Endothelial cell of umbilical vein (primary cell): ENCODE measurements at regions not wholly inside any gene's neighbourhood (a gene's known extent, or its start where the extent isn't known, plus 50 kb on each side); places are given as distances from the start of the nearest gene placed in this dataset.

Source experiments
- BruUV-seq: library from RNA; stranded (reverse); fragments of 400-500 nt; replicated peaks from 2 replicates; lab custom pipeline; 2021; lab: Mats Ljungman, UMichigan
- CTCF ChIA-PET: fragments of 300-600, 350-600 bp; sonication (Branson Sonifier 250); formaldehyde crosslinking; loops from one replicate; lab custom pipeline; 2021; ENCODE audit warnings: antibody characterized with exemption, inconsistent platforms; lab: Charles Lee
- POLR2A ChIA-PET: fragments of 300-600, 350-600 bp; sonication (Branson Sonifier 250); formaldehyde crosslinking; loops from one replicate; lab custom pipeline; 2021; ENCODE audit warnings: antibody characterized with exemption, inconsistent platforms; lab: Charles Lee
- DNase-seq: peaks from one replicate; pipeline ENCODE4 v3.0.0-alpha.2; 2011; ENCODE audit warnings: low read depth, low spot score
- FAIRE-seq: peaks from 2 replicates; lab custom pipeline; 2011; peaks lifted over from hg19 to GRCh38; lab: Jason Lieb, UNC
- H2AFZ ChIP-seq: 2 replicates; pipeline ENCODE4 v1.6.0; 2012; ENCODE audit warnings: low read depth, low read length, control low read depth, inconsistent platforms
- H3K27ac ChIP-seq: 2 replicates; pipeline ENCODE4 v1.5.1; 2011; ENCODE audit warnings: low read depth, mild to moderate bottlenecking, control low read depth, low read length, moderate library complexity; ENCODE audit not compliant: insufficient read depth
- H3K27me3 ChIP-seq, 2 experiments: 2 replicates each; pipeline versions ENCODE4 v1.6.0 to v1.6.1; 2011; ENCODE audit warnings: low read length in 2 of 2, mixed read lengths in 1 of 2; ENCODE audit not compliant: control insufficient read depth in 2 of 2, insufficient read depth in 2 of 2
- H3K36me3 ChIP-seq, 2 experiments: 2 replicates in 1 of 2; 3 replicates in 1 of 2; pipeline ENCODE4 v1.5.1; 2011; ENCODE audit warnings: low read length in 2 of 2, mild to moderate bottlenecking in 1 of 2, moderate library complexity in 1 of 2; ENCODE audit not compliant: control insufficient read depth in 2 of 2, insufficient read depth in 2 of 2; ENCODE audit errors: extremely low read depth in 1 of 2
- H3K4me1 ChIP-seq: 3 replicates; pipeline ENCODE4 v1.5.1; 2011; ENCODE audit warnings: mild to moderate bottlenecking, low read length; ENCODE audit not compliant: control insufficient read depth, insufficient read depth; ENCODE audit errors: extremely low read depth
- H3K4me2 ChIP-seq: 2 replicates; pipeline ENCODE4 v1.6.1; 2011; ENCODE audit warnings: low read length, control low read depth, mixed read lengths; ENCODE audit not compliant: insufficient read depth
- H3K4me3 ChIP-seq, 3 experiments: fragments of 200-600 bp in 1 of 3; sonication (generic), shearing (Covaris generic) in 1 of 3; replicated peaks in 1 of 3; 2 replicates each; pipeline ENCODE4 v1.5.1; 2011 to 2016; ENCODE audit warnings: control low read depth in 3 of 3, low read length in 3 of 3, mild to moderate bottlenecking in 2 of 3, inconsistent platforms in 1 of 3, low read depth in 1 of 3, moderate library complexity in 1 of 3; ENCODE audit not compliant: insufficient read depth in 1 of 3
- H3K79me2 ChIP-seq: 2 replicates; pipeline ENCODE4 v1.6.0; 2012; ENCODE audit warnings: low read length, inconsistent platforms; ENCODE audit not compliant: control insufficient read depth, insufficient read depth
- H3K9ac ChIP-seq: replicated peaks from 2 replicates; pipeline ENCODE3; 2011; ENCODE audit warnings: low read length, control low read depth; ENCODE audit not compliant: insufficient read depth; ENCODE audit errors: extremely low read depth
- H3K9me1 ChIP-seq: replicated peaks from 3 replicates; pipeline ENCODE4 v1.6.0; 2011; ENCODE audit warnings: mild to moderate bottlenecking, low read length; ENCODE audit not compliant: control insufficient read depth, insufficient read depth; ENCODE audit errors: extremely low read depth
- H3K9me3 ChIP-seq: replicated peaks from 2 replicates; pipeline ENCODE4 v1.5.1; 2012; ENCODE audit warnings: low read length, inconsistent platforms; ENCODE audit not compliant: control insufficient read depth, insufficient read depth
- H4K20me1 ChIP-seq: replicated peaks from 2 replicates; pipeline ENCODE3; 2011; ENCODE audit warnings: mild to moderate bottlenecking, low read length; ENCODE audit not compliant: control insufficient read depth, insufficient read depth; ENCODE audit errors: extremely low read depth
- EZH2 ChIP-seq: IDR thresholded peaks from 2 replicates; pipeline ENCODE4 v1.6.1; 2012; ENCODE audit warnings: borderline replicate concordance, low read depth, mild to moderate bottlenecking, moderate library complexity, low read length, inconsistent platforms; ENCODE audit not compliant: severe bottlenecking
- FOS ChIP-seq: IDR thresholded peaks from 2 replicates; pipeline ENCODE4 v1.6.1; 2011; ENCODE audit warnings: mild to moderate bottlenecking, low read length, moderate library complexity, borderline replicate concordance; ENCODE audit not compliant: insufficient read depth
- GATA2 ChIP-seq: IDR thresholded peaks from 2 replicates; pipeline ENCODE4 v1.7.0; 2011; ENCODE audit warnings: low read depth, mild to moderate bottlenecking, moderate library complexity, mixed read lengths, low read length; ENCODE audit not compliant: insufficient read length, insufficient read depth
- JUN ChIP-seq: IDR thresholded peaks from 2 replicates; pipeline ENCODE4 v1.6.1; 2011; ENCODE audit warnings: borderline replicate concordance, low read depth; ENCODE audit not compliant: insufficient read length, insufficient read depth
- MAX ChIP-seq: IDR thresholded peaks from 2 replicates; pipeline ENCODE4 v1.6.1; 2011; ENCODE audit not compliant: insufficient read depth, insufficient read length
- MYC ChIP-seq: IDR thresholded peaks from one replicate; pipeline ENCODE4 v1.6.1; 2011; ENCODE audit warnings: mild to moderate bottlenecking, low read depth, low read length
- POLR2A ChIP-seq: IDR thresholded peaks from 2 replicates; pipeline ENCODE4 v1.6.1; 2012; ENCODE audit warnings: low read depth, mild to moderate bottlenecking, control low read depth, low read length
- POLR2AphosphoS5 ChIP-seq: IDR thresholded peaks from 2 replicates; pipeline ENCODE4 v1.6.1; 2012; ENCODE audit warnings: low read depth, mild to moderate bottlenecking, control low read depth, low read length, moderate library complexity; ENCODE audit not compliant: insufficient read depth
- dilution Hi-C: fragments of 300-500 bp; cut with MboI; formaldehyde crosslinking; loops from one replicate; pipeline ENCODE4 v1.15.0; 2019; ENCODE audit warnings: low sequenced_read_pairs; ENCODE audit not compliant: extremely low pct_ligation_motif_present
- intact Hi-C: fragments of 100-400 bp; cut with micrococcal nuclease; formaldehyde crosslinking; loops from one replicate; pipeline ENCODE4 v1.10.0; 2022
- TF ChIP-seq, protein P1 (sequence below), 2 donors: IDR thresholded peaks; 1 replicate in 1 of 2; 2 replicates in 1 of 2; pipeline ENCODE4 v1.5.1; 2011; ENCODE audit warnings: low read length in 2 of 2, mild to moderate bottlenecking in 2 of 2, moderate library complexity in 2 of 2, control low read depth in 1 of 2, inconsistent platforms in 1 of 2, low read depth in 1 of 2; ENCODE audit not compliant: insufficient read depth in 1 of 2; ENCODE audit errors: extremely low read depth in 1 of 2

DNA sequence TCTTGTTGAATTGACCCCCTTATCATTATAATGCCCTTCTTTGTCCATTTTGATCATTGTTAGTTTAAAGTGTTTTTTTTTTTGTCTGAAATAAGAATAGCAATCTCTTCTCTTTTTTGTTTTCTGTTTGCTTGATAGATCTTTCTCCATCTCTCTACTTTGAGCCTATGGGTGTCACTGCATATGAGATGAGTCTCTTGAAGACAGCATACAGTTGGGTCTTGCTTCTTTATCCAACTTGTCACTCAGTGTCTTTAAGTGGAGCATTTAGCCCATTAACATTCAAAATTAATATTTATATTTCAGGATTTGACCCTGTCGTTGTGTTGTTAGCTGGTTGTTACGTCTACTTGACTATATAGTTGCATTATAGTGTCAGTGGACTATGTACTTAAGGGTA is 135.4 kb downstream of the HMHB1 start:
- dilution Hi-C loops = no loop called here
- H3K36me3 ChIP-seq = no peaks in the 10 kb centered on the region
- H2AFZ ChIP-seq = no peak overlapping the region
- H3K4me3 ChIP-seq = no peak overlapping the region
- ChIA-PET POLR2A (no interaction called here), CTCF (no interaction called here)
- no peak for DNase-seq
- no peak overlapping the region for H3K4me2 ChIP-seq
- H3K79me2 ChIP-seq = no peaks in the 10 kb centered on the region
- no peaks in the 10 kb centered on the region for H3K4me1 ChIP-seq
- no peak overlapping the region for H3K9ac ChIP-seq
- no peak for FAIRE-seq
- BruUV-seq = no TSS peak
- intact Hi-C loops = no loop called here
- H3K27ac ChIP-seq = no peak overlapping the region
- H4K20me1 ChIP-seq = no peaks in the 10 kb centered on the region
- H3K27me3 ChIP-seq = no peaks in the 10 kb centered on the region
- no peaks in the 10 kb centered on the region for H3K9me3 ChIP-seq
- TF ChIP-seq FOS = no peak
- TF ChIP-seq, protein P1, sequence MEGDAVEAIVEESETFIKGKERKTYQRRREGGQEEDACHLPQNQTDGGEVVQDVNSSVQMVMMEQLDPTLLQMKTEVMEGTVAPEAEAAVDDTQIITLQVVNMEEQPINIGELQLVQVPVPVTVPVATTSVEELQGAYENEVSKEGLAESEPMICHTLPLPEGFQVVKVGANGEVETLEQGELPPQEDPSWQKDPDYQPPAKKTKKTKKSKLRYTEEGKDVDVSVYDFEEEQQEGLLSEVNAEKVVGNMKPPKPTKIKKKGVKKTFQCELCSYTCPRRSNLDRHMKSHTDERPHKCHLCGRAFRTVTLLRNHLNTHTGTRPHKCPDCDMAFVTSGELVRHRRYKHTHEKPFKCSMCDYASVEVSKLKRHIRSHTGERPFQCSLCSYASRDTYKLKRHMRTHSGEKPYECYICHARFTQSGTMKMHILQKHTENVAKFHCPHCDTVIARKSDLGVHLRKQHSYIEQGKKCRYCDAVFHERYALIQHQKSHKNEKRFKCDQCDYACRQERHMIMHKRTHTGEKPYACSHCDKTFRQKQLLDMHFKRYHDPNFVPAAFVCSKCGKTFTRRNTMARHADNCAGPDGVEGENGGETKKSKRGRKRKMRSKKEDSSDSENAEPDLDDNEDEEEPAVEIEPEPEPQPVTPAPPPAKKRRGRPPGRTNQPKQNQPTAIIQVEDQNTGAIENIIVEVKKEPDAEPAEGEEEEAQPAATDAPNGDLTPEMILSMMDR (IDR thresholded peaks at IDR 0.05; ENCODE audit: extremely low read depth in 1 of 2, insufficient read depth in 1 of 2, low read depth in 1 of 2, low read length in 2 of 2) = no peak
- TF ChIP-seq MAX = no peak
- no peak for TF ChIP-seq POLR2A
- no peak for TF ChIP-seq MYC
- no peak for TF ChIP-seq POLR2AphosphoS5
- TF ChIP-seq EZH2 = no peak
- TF ChIP-seq GATA2 = no peak
- TF ChIP-seq JUN = no peak
- H3K9me1 ChIP-seq = no peaks in the 10 kb centered on the region
